CD14-positive monocyte (primary cell): ENCODE measurements at regions not wholly inside any gene's neighbourhood (a gene's known extent, or its start where the extent isn't known, plus 50 kb on each side); places are given as distances from the start of the nearest gene placed in this dataset.

Experiments used
- DNase-seq, 3 donors: peaks; one replicate each; pipeline ENCODE4 v3.0.0-alpha.2; 2011 to 2022
- H2AFZ ChIP-seq: 2 replicates; pipeline ENCODE4 v1.6.0; 2012; ENCODE audit warnings: mild to moderate bottlenecking, low read depth, low read length, inconsistent platforms; ENCODE audit not compliant: insufficient read depth, poor library complexity, severe bottlenecking
- H3K27ac ChIP-seq, 2 donors: 1 replicate in 1 of 2; 2 replicates in 1 of 2; pipeline ENCODE4 v1.5.1; 2012 to 2013; ENCODE audit warnings: low read length in 2 of 2, control low read depth in 1 of 2, inconsistent platforms in 1 of 2, low read depth in 1 of 2, mild to moderate bottlenecking in 1 of 2
- H3K27me3 ChIP-seq, 2 donors: one replicate each; pipeline versions ENCODE4 v1.6.0 to v1.6.1; 2011 to 2013; ENCODE audit warnings: low read length in 2 of 2; ENCODE audit not compliant: control insufficient read depth in 2 of 2, insufficient read depth in 2 of 2
- H3K36me3 ChIP-seq, 2 donors: replicated peaks in 1 of 2; 1 replicate in 1 of 2; 2 replicates in 1 of 2; pipeline versions ENCODE4 v1.5.1 to v1.6.1; 2012 to 2013; ENCODE audit warnings: low read length in 2 of 2, control low read depth in 1 of 2, inconsistent platforms in 1 of 2, mild to moderate bottlenecking in 1 of 2; ENCODE audit not compliant: insufficient read depth in 2 of 2, control insufficient read depth in 1 of 2
- H3K4me1 ChIP-seq, 2 donors: 1 replicate in 1 of 2; 2 replicates in 1 of 2; pipeline versions ENCODE4 v1.5.1 to v1.6.1; 2012 to 2013; ENCODE audit warnings: low read length in 2 of 2, control low read depth in 1 of 2, inconsistent platforms in 1 of 2, mild to moderate bottlenecking in 1 of 2, moderate library complexity in 1 of 2; ENCODE audit not compliant: insufficient read depth in 2 of 2, control insufficient read depth in 1 of 2
- H3K4me2 ChIP-seq: replicated peaks from 2 replicates; pipeline ENCODE3; 2012; ENCODE audit warnings: low read length, moderate library complexity, mild to moderate bottlenecking; ENCODE audit not compliant: poor library complexity, severe bottlenecking; ENCODE audit errors: extremely low read depth
- H3K4me3 ChIP-seq, 3 experiments: fragments of 200-600 bp in 1 of 3; sonication (generic) in 1 of 3; replicated peaks in 1 of 3; 1 replicate in 2 of 3; 2 replicates in 1 of 3; pipeline ENCODE4 v1.5.1; 2011 to 2013; ENCODE audit warnings: low read length in 3 of 3, mild to moderate bottlenecking in 3 of 3, control low read depth in 2 of 3, low read depth in 2 of 3, inconsistent platforms in 1 of 3, moderate library complexity in 1 of 3
- H3K79me2 ChIP-seq: 2 replicates; pipeline ENCODE4 v1.6.0; 2012; ENCODE audit warnings: mild to moderate bottlenecking, control low read depth, inconsistent platforms, low read length, moderate library complexity; ENCODE audit not compliant: insufficient read depth
- H3K9ac ChIP-seq: 2 replicates; pipeline ENCODE4 v1.6.0; 2017; ENCODE audit warnings: low read length, mild to moderate bottlenecking; ENCODE audit not compliant: insufficient read depth, poor library complexity, severe bottlenecking
- H3K9me3 ChIP-seq, 2 donors: replicated peaks in 1 of 2; 1 replicate in 1 of 2; 2 replicates in 1 of 2; pipeline versions ENCODE4 v1.5.1 to v1.6.1; 2012 to 2013; ENCODE audit warnings: low read length in 2 of 2, control low read depth in 1 of 2; ENCODE audit not compliant: control insufficient read depth in 1 of 2, insufficient read depth in 1 of 2
- H4K20me1 ChIP-seq: 2 replicates; pipeline ENCODE4 v1.6.0; 2012; ENCODE audit warnings: mild to moderate bottlenecking, low read length, control low read depth, moderate library complexity; ENCODE audit not compliant: insufficient read depth
- H3K27ac Mint-ChIP-seq, 7 donors: one replicate each; pipeline ENCODE4 v1.8.0; 2020; ENCODE audit warnings: mild to moderate bottlenecking in 7 of 7, mixed read lengths in 7 of 7, moderate library complexity in 6 of 7, inconsistent platforms in 2 of 7
- H3K27me3 Mint-ChIP-seq, 3 donors: one replicate each; pipeline ENCODE4 v1.8.0; 2021 to 2022; ENCODE audit warnings: low read depth in 3 of 3, mild to moderate bottlenecking in 3 of 3, mixed read lengths in 3 of 3, moderate library complexity in 3 of 3, inconsistent platforms in 1 of 3
- H3K36me3 Mint-ChIP-seq, 2 donors: one replicate each; pipeline ENCODE4 v1.8.0; 2020; ENCODE audit warnings: mixed read lengths in 2 of 2, inconsistent platforms in 1 of 2, mild to moderate bottlenecking in 1 of 2
- H3K4me1 Mint-ChIP-seq: one replicate; pipeline ENCODE4 v1.8.0; 2020; ENCODE audit warnings: mild to moderate bottlenecking, mixed read lengths
- H3K4me3 Mint-ChIP-seq, 2 donors: one replicate each; pipeline ENCODE4 v1.8.0; 2020; ENCODE audit warnings: mild to moderate bottlenecking in 2 of 2, mixed read lengths in 2 of 2, moderate library complexity in 1 of 2
- H3K9me3 Mint-ChIP-seq, 7 donors: one replicate each; pipeline ENCODE4 v1.8.0; 2020 to 2022; ENCODE audit warnings: mixed read lengths in 7 of 7, mild to moderate bottlenecking in 6 of 7, moderate library complexity in 6 of 7, inconsistent platforms in 2 of 7
- CTCF ChIP-seq: fragments of 200-600 bp; IDR thresholded peaks from one replicate; pipeline ENCODE4 v1.8.0; 2022; ENCODE audit warnings: antibody characterized with exemption, mild to moderate bottlenecking
- WGBS: methylation state at CpG from one replicate; pipeline ENCODE4 v1.1.5; 2013; ENCODE audit warnings: missing lambda C conversion rate; ENCODE audit not compliant: insufficient coverage; 5-methylcytosine and 5-hydroxymethylcytosine counted together
- intact Hi-C, 2 donors: fragments of 100-400 bp; cut with micrococcal nuclease; formaldehyde crosslinking; loops; one replicate each; pipeline versions ENCODE4 v1.15.0 to v1.15.1; 2023

- intact Hi-C loops: no loop called here
- no peak overlapping the region for H3K9ac ChIP-seq
- no peaks in the 10 kb centered on the region for H3K79me2 ChIP-seq
- H3K27me3 ChIP-seq: peaks cover 0 to 6% of the 10 kb centered on the region in 2 donors
- DNase-seq: no peak
- H4K20me1 ChIP-seq: no peaks in the 10 kb centered on the region
- H3K36me3 Mint-ChIP-seq: peaks cover 3 to 4% of the 10 kb centered on the region in 2 donors
- no peak for TF ChIP-seq CTCF
- no peak overlapping the region for H2AFZ ChIP-seq
- H3K27ac ChIP-seq: no peak overlapping the region
- H3K4me1 ChIP-seq: peaks cover 23% of the 10 kb centered on the region in 2 donors
- peaks cover 7 to 18% (median 15%) of the 10 kb centered on the region in 3 donors for H3K27me3 Mint-ChIP-seq
- H3K4me2 ChIP-seq: no peak overlapping the region
- H3K9me3 Mint-ChIP-seq: peaks cover 0 to 2% (median 0%) of the 10 kb centered on the region in 7 donors
- H3K36me3 ChIP-seq: no peaks in the 10 kb centered on the region
- peaks cover 31% of the 10 kb centered on the region for H3K4me1 Mint-ChIP-seq
- WGBS: 89% methylated on average over 5 of the region's 7 CpGs
- no peak overlapping the region for H3K4me3 Mint-ChIP-seq
- no peaks in the 10 kb centered on the region for H3K9me3 ChIP-seq
- no peak overlapping the region for H3K27ac Mint-ChIP-seq
- no peak overlapping the region for H3K4me3 ChIP-seq
Observed at GRCh38 chr11:45087086-45087899, 59.1 kb upstream of the PRDM11 start.

- H3K36me3 Mint-ChIP-seq: no peaks in the 10 kb centered on the region
- no peak overlapping the region for H3K27ac Mint-ChIP-seq
- peaks cover 0 to 1% (median 0%) of the 10 kb centered on the region in 7 donors for H3K9me3 Mint-ChIP-seq
- Histone ChIP-seq H3K79me2 (no peaks in the 10 kb centered on the region), H3K36me3 (no peaks in the 10 kb centered on the region), H3K4me2 (no peak overlapping the region), H3K9me3 (no peaks in the 10 kb centered on the region), H3K4me1 (peaks cover 19% of the 10 kb centered on the region in 2 donors), H3K27ac (no peak overlapping the region), H2AFZ (no peak overlapping the region), H3K9ac (no peak overlapping the region), H3K4me3 (no peak overlapping the region), H4K20me1 (no peaks in the 10 kb centered on the region), H3K27me3 (peaks cover 0 to 10% of the 10 kb centered on the region in 2 donors)
- no peak for DNase-seq
- peaks cover 11 to 17% (median 15%) of the 10 kb centered on the region in 3 donors for H3K27me3 Mint-ChIP-seq
- H3K4me1 Mint-ChIP-seq: peaks cover 27% of the 10 kb centered on the region
- intact Hi-C loops: no loop called here
- no peak overlapping the region for H3K4me3 Mint-ChIP-seq
- WGBS: 85% methylated on average over 5 of the region's 7 CpGs
- no peak for TF ChIP-seq CTCF
Observed at GRCh38 chr11:45087900-45088160, 58.6 kb upstream of the PRDM11 start.
